HEK293 (cell line): ENCODE measurements at regions not wholly inside any gene's neighbourhood (a gene's known extent, or its start where the extent isn't known, plus 50 kb on each side); places are given as distances from the start of the nearest gene placed in this dataset.

Source experiments
- GLI2 ChIP-seq: fragments of 450-650 bp; formaldehyde crosslinking; IDR thresholded peaks from 2 replicates; pipeline ENCODE4; 2017; ENCODE audit warnings: missing biosample characterization, missing genetic modification characterization, low read depth, borderline replicate concordance
- SP2 ChIP-seq: fragments of 450-650 bp; formaldehyde crosslinking; IDR thresholded peaks from 2 replicates; pipeline ENCODE4 v1.5.1; 2016; ENCODE audit warnings: missing biosample characterization, missing genetic modification characterization
- ZNF596 ChIP-seq: fragments of 450-650 bp; IDR thresholded peaks from 2 replicates; pipeline ENCODE4 v1.5.0; 2018; ENCODE audit warnings: missing biosample characterization, mild to moderate bottlenecking, missing genetic modification characterization, moderate library complexity
- ZNF768 ChIP-seq: fragments of 450-650 bp; formaldehyde crosslinking; IDR thresholded peaks from 2 replicates; pipeline ENCODE4 v1.5.1; 2018; ENCODE audit warnings: missing biosample characterization, mild to moderate bottlenecking, missing genetic modification characterization
- TF ChIP-seq, protein P1 (sequence below): fragments of 450-650 bp; formaldehyde crosslinking; IDR thresholded peaks from 2 replicates; pipeline ENCODE4 v1.5.1; 2016; ENCODE audit warnings: missing biosample characterization, missing genetic modification characterization
- TF ChIP-seq, protein P2 (sequence below): fragments of 450-650 bp; formaldehyde crosslinking; IDR thresholded peaks from 2 replicates; pipeline ENCODE4 v1.5.1; 2016; ENCODE audit warnings: missing biosample characterization, missing genetic modification characterization

DNA sequence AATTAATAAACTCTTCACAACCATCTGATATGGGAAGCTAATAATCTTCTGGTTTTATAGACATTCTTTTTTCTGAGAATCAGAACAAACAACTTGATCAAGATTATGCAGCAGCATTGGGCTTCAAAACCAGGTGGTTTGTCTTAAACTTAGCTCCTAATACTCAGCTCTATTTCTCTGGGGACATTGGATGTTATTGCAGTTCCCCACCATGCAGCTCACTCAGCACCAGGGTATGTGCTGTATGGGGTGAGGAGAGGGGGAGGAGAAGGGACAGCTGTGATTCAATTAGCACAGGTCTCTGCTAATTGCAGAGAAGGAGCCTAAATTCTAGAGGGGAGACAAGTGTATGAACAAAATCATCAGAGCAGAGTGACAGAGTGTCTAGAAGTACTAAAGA, 210.7 kb upstream of the TNC start:
- TF ChIP-seq, protein P1, sequence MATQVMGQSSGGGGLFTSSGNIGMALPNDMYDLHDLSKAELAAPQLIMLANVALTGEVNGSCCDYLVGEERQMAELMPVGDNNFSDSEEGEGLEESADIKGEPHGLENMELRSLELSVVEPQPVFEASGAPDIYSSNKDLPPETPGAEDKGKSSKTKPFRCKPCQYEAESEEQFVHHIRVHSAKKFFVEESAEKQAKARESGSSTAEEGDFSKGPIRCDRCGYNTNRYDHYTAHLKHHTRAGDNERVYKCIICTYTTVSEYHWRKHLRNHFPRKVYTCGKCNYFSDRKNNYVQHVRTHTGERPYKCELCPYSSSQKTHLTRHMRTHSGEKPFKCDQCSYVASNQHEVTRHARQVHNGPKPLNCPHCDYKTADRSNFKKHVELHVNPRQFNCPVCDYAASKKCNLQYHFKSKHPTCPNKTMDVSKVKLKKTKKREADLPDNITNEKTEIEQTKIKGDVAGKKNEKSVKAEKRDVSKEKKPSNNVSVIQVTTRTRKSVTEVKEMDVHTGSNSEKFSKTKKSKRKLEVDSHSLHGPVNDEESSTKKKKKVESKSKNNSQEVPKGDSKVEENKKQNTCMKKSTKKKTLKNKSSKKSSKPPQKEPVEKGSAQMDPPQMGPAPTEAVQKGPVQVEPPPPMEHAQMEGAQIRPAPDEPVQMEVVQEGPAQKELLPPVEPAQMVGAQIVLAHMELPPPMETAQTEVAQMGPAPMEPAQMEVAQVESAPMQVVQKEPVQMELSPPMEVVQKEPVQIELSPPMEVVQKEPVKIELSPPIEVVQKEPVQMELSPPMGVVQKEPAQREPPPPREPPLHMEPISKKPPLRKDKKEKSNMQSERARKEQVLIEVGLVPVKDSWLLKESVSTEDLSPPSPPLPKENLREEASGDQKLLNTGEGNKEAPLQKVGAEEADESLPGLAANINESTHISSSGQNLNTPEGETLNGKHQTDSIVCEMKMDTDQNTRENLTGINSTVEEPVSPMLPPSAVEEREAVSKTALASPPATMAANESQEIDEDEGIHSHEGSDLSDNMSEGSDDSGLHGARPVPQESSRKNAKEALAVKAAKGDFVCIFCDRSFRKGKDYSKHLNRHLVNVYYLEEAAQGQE (tag by site-specific recombination), result no peak
- no peak for TF ChIP-seq ZNF596 (tag by site-specific recombination)
- TF ChIP-seq, protein P2, sequence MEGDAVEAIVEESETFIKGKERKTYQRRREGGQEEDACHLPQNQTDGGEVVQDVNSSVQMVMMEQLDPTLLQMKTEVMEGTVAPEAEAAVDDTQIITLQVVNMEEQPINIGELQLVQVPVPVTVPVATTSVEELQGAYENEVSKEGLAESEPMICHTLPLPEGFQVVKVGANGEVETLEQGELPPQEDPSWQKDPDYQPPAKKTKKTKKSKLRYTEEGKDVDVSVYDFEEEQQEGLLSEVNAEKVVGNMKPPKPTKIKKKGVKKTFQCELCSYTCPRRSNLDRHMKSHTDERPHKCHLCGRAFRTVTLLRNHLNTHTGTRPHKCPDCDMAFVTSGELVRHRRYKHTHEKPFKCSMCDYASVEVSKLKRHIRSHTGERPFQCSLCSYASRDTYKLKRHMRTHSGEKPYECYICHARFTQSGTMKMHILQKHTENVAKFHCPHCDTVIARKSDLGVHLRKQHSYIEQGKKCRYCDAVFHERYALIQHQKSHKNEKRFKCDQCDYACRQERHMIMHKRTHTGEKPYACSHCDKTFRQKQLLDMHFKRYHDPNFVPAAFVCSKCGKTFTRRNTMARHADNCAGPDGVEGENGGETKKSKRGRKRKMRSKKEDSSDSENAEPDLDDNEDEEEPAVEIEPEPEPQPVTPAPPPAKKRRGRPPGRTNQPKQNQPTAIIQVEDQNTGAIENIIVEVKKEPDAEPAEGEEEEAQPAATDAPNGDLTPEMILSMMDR (tag by site-specific recombination), result no peak
- no peak for TF ChIP-seq SP2
- TF ChIP-seq GLI2, result no peak
- no peak for TF ChIP-seq ZNF768 (tag by site-specific recombination)
